Mesodermal cell (in vitro differentiated cells): ENCODE measurements at regions not wholly inside any gene's neighbourhood (a gene's known extent, or its start where the extent isn't known, plus 50 kb on each side); places are given as distances from the start of the nearest gene placed in this dataset.

Source experiments
- H3K27ac ChIP-seq: 2 replicates; pipeline ENCODE4 v1.7.0; 2013; ENCODE audit warnings: mild to moderate bottlenecking, low read depth, low read length, moderate library complexity; ENCODE audit not compliant: severe bottlenecking
- H3K36me3 ChIP-seq: 2 replicates; pipeline ENCODE4 v1.7.1; 2013; ENCODE audit warnings: mild to moderate bottlenecking, low read length, moderate library complexity; ENCODE audit not compliant: control insufficient read depth, insufficient read depth
- H3K4me1 ChIP-seq: one replicate; pipeline ENCODE4 v1.7.1; 2013; ENCODE audit warnings: mild to moderate bottlenecking, low read length; ENCODE audit not compliant: insufficient read depth, control insufficient read depth, poor library complexity, severe bottlenecking
- H3K4me3 ChIP-seq: 2 replicates; pipeline ENCODE4 v1.7.0; 2013; ENCODE audit warnings: low read length, control low read depth, mild to moderate bottlenecking; ENCODE audit not compliant: insufficient read depth, poor library complexity, severe bottlenecking; ENCODE audit errors: extremely low read depth
- H3K9me3 ChIP-seq: 2 replicates; pipeline ENCODE4 v1.7.1; 2013; ENCODE audit warnings: mild to moderate bottlenecking, low read length, moderate library complexity; ENCODE audit not compliant: control insufficient read depth
- WGBS, 2 experiments: methylation state at CpG; one replicate each; pipeline ENCODE4 v1.1.5; 2013; ENCODE audit warnings: missing lambda C conversion rate in 2 of 2; ENCODE audit not compliant: insufficient coverage in 2 of 2; 5-methylcytosine and 5-hydroxymethylcytosine counted together

DNA sequence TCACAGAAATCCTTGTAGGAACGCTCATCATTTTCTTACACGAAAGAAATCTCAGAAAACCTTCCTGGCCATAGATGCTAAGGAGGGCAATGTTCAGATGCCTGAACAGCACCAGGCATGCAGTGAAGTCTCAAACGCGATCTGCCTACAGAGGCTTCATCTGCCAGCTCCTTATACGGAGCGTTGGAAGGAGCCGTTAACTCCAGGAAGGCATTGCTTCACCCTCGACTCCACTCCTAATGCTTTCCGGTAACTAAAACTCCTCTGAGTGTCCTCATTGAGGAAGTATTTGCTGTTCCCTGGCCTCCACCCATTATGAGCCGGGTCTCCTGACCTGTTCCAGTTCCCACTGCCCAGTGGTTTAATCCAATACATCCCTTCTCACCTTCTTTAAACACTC is 502.7 kb downstream of the BCL11B start:
- no peaks in the 10 kb centered on the region for H3K4me1 ChIP-seq
- no peak overlapping the region for H3K27ac ChIP-seq
- 92 to 96% methylated on average over 9 to 10 of the region's 10 CpGs for WGBS, 2 experiments

DNA sequence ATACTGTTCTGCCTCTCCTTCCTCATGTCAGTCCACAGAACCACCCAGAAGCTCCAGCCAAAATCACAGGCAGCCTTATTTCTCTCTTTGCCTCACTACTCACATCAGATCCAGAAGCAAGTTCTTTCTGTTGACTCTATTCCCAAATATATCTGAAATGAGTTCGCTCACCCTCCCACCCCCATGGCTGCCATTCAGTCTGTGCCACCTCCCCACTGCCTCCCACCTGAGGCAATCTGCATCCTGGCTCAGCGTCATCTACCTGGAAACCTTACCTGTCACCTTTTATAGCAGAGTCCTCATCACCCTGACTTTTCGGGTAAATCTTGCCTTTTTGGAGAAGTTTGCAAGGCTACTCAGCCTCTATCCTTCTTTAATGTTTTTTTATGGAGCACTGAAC is 501.8 kb downstream of the BCL11B start:
- no peaks in the 10 kb centered on the region for H3K9me3 ChIP-seq
- H3K36me3 ChIP-seq = no peaks in the 10 kb centered on the region
- no peak overlapping the region for H3K27ac ChIP-seq
- no peak overlapping the region for H3K4me3 ChIP-seq
- H3K4me1 ChIP-seq = no peaks in the 10 kb centered on the region
- WGBS, 2 experiments = 81 to 89% methylated on average over 2 to 3 of the region's 3 CpGs

More for the DNA sequence above, 502.7 kb downstream of the BCL11B start:
- H3K9me3 ChIP-seq = no peaks in the 10 kb centered on the region
- H3K36me3 ChIP-seq = no peaks in the 10 kb centered on the region
- no peak overlapping the region for H3K4me3 ChIP-seq

DNA sequence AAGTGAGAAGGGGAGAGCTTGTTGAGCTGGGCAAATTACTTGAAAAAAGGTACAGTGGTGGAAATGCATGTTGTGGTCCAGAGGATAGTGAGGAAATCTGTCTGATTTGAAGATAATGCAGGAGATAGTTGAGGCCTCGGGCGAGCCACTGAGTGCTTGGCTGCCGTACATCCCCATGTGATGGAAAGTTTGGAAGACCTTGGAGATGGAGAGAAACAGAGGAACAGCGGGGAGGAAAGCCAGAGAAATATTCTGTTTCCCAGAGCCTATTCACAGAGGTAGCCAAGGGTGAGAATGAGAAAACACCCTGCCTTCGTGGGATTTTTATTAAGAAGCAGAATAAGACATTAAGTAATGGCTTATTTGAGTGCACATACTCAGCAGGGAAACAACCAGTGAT is 498.2 kb downstream of the BCL11B start:
- H3K4me3 ChIP-seq = no peak overlapping the region
- no peaks in the 10 kb centered on the region for H3K36me3 ChIP-seq
- H3K9me3 ChIP-seq = no peaks in the 10 kb centered on the region
- WGBS, 2 experiments = 83 to 94% methylated on average over 3 to 5 of the region's 5 CpGs
- H3K27ac ChIP-seq = no peak overlapping the region
- no peaks in the 10 kb centered on the region for H3K4me1 ChIP-seq

DNA sequence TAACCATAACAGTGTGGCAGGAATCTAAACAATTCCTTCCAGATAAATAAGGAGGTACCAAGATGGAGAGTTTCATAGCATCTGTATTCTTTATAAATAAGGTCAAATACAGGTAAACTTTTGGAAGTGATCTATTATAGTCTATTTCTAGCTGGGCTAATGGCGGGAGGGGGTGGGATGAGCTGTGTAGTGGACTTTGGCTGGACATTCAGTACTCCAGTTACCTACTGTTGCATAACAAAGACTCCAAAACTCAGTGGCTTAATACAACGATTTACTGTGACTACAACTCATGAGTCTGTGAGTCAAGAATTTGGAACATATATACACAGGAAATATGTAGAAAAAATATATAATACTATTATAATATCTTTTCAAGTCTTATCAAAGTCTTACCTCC is 496.1 kb downstream of the BCL11B start:
- no CpG with 5 or more reads among the region's 2 CpGs for WGBS, 2 experiments
- no peaks in the 10 kb centered on the region for H3K36me3 ChIP-seq
- H3K4me1 ChIP-seq = no peaks in the 10 kb centered on the region
- no peaks in the 10 kb centered on the region for H3K9me3 ChIP-seq
- no peak overlapping the region for H3K4me3 ChIP-seq
- H3K27ac ChIP-seq = no peak overlapping the region

DNA sequence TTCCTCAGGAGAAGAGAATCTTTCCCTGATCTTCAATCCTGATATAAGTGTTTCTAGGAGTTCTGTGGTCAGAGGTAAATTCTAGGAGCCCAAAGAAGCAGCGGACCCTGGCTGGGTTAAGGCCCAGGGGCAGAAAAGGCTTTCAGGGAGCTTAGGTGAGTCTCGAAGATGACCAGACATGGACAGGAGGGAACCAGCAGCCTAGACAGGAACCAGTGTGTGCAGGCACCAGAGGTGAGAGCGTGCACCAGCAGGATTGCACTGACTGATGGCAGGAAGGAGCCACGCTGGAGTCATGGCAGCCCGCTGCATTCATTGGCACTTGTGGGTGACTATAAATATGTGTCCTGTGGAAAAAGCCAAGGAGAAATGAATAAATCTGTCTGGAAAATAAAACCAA is 489.9 kb downstream of the BCL11B start:
- no peak overlapping the region for H3K27ac ChIP-seq
- no peak overlapping the region for H3K4me3 ChIP-seq
- WGBS, 2 experiments = 76 to 88% methylated on average over 5 of the region's 5 CpGs
- no peaks in the 10 kb centered on the region for H3K36me3 ChIP-seq
- H3K4me1 ChIP-seq = no peaks in the 10 kb centered on the region
- no peaks in the 10 kb centered on the region for H3K9me3 ChIP-seq

DNA sequence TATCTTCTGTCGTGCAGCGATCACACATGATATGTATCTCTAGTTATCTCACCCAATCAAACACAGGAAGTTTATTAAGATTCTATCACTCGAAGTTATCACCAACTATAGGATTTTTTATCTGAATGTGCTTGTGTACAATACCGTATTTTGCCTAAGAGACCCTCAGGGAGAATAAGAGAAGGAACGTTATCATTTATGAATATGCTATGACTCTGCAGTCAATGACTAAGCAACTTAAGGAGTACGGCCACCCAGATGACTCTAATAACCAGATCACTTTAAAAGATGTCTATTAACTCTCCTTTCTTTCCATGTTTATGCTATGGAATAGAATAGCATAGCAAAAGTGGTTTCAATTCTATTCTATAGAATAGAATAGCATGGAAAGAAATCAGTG is 486.4 kb downstream of the BCL11B start:
- no peak overlapping the region for H3K4me3 ChIP-seq
- H3K9me3 ChIP-seq = no peaks in the 10 kb centered on the region
- no peaks in the 10 kb centered on the region for H3K4me1 ChIP-seq
- no peak overlapping the region for H3K27ac ChIP-seq
- no peaks in the 10 kb centered on the region for H3K36me3 ChIP-seq
- 80% methylated on average over 1 of the region's 6 CpGs; no CpG with 5 or more reads in 1 of the 2 experiments for WGBS, 2 experiments

DNA sequence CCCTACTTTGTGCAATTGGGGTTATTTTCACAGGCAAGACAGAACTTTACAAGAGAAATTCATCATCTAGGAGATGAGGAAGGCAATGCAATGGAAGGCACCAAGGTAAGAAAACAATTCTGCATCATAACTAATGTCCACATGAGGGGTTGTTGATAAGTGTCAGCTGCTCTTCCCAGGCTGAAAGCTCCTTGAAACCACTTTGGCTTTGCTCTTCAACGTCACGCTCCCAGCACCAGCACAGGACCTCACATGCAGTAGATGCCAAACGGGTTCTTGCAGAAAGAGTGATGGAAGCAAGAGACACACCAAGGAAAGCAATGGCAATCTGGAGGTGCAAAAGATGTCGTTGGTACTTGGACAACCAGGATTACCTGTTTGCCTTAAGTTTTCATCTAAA is 485.5 kb downstream of the BCL11B start:
- Histone ChIP-seq H3K27ac (no peak overlapping the region), H3K36me3 (no peaks in the 10 kb centered on the region), H3K4me1 (no peaks in the 10 kb centered on the region), H3K4me3 (no peak overlapping the region), H3K9me3 (no peaks in the 10 kb centered on the region)
- WGBS, 2 experiments = 78 to 92% methylated on average over 4 of the region's 4 CpGs

DNA sequence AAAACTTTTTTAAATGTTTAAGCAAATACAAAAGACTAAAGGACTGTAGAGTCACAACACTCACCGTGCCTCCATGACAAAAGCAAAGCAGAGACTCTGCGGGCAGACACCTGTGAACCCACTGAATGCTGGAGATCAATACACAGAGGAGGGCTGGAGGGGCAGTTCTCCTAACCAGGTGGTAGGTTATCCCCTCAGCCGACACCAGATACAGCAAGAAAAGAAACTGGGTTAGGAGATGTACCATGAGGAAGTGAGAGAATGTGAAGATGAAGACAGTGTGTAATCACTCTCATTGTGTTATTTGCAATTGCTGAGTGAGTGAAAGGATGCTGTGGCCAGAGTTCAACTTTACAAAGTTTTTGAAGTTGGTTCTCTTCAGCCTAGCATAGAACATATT is 480.3 kb downstream of the BCL11B start:
- H3K27ac ChIP-seq = no peak overlapping the region
- no peaks in the 10 kb centered on the region for H3K36me3 ChIP-seq
- H3K9me3 ChIP-seq = peaks cover 5% of the 10 kb centered on the region
- H3K4me1 ChIP-seq = no peaks in the 10 kb centered on the region
- no peak overlapping the region for H3K4me3 ChIP-seq
- WGBS, 2 experiments = 83 to 85% methylated on average over 2 of the region's 3 CpGs

DNA sequence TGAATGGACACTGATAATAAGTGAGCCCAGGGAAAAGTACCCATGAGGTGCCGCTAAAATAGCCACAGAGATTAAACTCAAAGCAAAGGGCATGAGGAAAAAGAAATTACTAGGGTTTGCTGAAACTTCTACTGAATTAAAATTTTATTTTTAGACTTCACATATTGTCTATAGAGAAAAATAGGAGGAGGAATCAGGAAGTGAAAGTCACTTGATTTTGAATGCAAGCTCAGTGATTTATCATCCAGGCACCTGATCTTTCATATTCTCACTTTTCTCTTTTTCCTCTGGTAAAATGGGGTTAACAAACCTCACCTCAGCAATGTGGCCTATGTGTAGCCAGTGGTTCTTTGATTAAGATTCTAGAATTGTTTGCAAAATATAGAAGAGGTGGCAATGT is 479.8 kb downstream of the BCL11B start:
- Histone ChIP-seq H3K27ac (no peak overlapping the region), H3K9me3 (peaks cover 5% of the 10 kb centered on the region), H3K4me3 (no peak overlapping the region), H3K36me3 (no peaks in the 10 kb centered on the region), H3K4me1 (no peaks in the 10 kb centered on the region)
- WGBS, 2 experiments = 100% methylated on average over 1 of the region's 1 CpG; no CpG with 5 or more reads in 1 of the 2 experiments

DNA sequence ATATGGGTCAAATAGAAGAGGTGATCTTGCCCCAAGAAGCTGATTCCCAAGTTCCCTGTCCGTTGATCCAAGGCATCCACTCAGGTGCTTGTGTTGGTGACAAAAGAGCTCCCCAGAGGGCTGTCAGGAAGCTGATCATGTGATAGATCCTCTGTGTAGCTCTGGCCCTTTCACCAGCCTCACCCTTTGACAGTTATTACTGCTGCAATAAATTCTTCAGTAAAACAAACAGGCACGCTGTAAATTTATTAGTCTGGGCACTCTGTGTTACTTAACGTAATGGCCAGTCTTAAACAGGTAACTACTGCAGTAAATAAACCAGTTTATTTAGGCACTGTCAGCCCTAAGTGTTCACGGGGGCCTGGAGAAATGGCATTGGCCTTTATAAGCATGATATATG is 473.9 kb downstream of the BCL11B start:
- H3K27ac ChIP-seq = no peak overlapping the region

DNA sequence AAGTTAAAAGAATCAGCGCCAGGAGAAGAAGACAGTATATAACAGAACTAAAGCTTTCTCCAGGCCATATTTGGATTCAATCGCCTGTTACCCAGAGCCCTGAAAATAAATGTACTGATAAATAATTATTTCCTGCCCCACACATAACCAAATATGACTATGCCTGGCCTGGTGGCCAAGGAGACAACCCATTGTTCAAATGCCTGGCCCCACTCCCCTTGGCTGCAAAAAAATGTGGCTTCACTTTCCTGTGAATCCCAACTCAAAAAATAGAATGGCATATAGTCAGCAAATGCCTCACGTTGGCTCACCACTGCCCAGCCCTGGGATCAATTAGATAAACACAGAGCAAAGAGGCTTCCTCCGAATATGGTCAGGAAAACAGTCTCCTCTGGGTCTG is 472.1 kb downstream of the BCL11B start:
- no peak overlapping the region for H3K27ac ChIP-seq
- no peak overlapping the region for H3K4me3 ChIP-seq
- no peaks in the 10 kb centered on the region for H3K9me3 ChIP-seq
- no peaks in the 10 kb centered on the region for H3K36me3 ChIP-seq
- H3K4me1 ChIP-seq = no peaks in the 10 kb centered on the region
- 62 to 89% methylated on average over 2 to 3 of the region's 4 CpGs for WGBS, 2 experiments

More for the DNA sequence above, 473.9 kb downstream of the BCL11B start:
- no peaks in the 10 kb centered on the region for H3K36me3 ChIP-seq
- peaks cover 5% of the 10 kb centered on the region for H3K9me3 ChIP-seq
- H3K4me1 ChIP-seq = no peaks in the 10 kb centered on the region
- H3K4me3 ChIP-seq = no peak overlapping the region
- WGBS, 2 experiments = 85 to 91% methylated on average over 4 of the region's 4 CpGs
